Stomach (tissue), 8 donors: ENCODE measurements at regions not wholly inside any gene's neighbourhood (a gene's known extent, or its start where the extent isn't known, plus 50 kb on each side); places are given as distances from the start of the nearest gene placed in this dataset.

Experiments
- DNase-seq, 2 donors: peaks; one replicate each; pipeline versions ENCODE4 v3.0.0 to v3.0.0-alpha.2; 2013 to 2019
- H3K27ac ChIP-seq, 5 donors: fragments of 200-600 bp in 4 of 5; sonication (generic) in 4 of 5; one replicate each; pipeline ENCODE4 v1.5.1; 2013 to 2019; ENCODE audit warnings: mild to moderate bottlenecking in 1 of 5, moderate library complexity in 1 of 5
- H3K27me3 ChIP-seq, 3 donors: fragments of 200-600 bp; sonication (generic); one replicate each; pipeline ENCODE4 v1.5.1; 2017 to 2019; ENCODE audit warnings: mixed run types in 1 of 3
- H3K36me3 ChIP-seq, 4 donors: fragments of 200-600 bp; sonication (generic); 1 replicate in 3 of 4; 2 replicates in 1 of 4; pipeline ENCODE4 v1.5.1; 2016 to 2019
- H3K4me1 ChIP-seq, 4 donors: fragments of 200-600 bp; sonication (generic); one replicate each; pipeline ENCODE4 v1.5.1; 2016 to 2019
- H3K4me3 ChIP-seq, 4 donors: fragments of 200-600 bp; sonication (generic) in 3 of 4; one replicate each; pipeline ENCODE4 v1.5.1; 2016 to 2019; ENCODE audit warnings: mild to moderate bottlenecking in 1 of 4
- H3K9me3 ChIP-seq, 4 donors: fragments of 200-600 bp; sonication (generic); one replicate each; pipeline ENCODE4 v1.5.1; 2016 to 2019
- EP300 ChIP-seq: sonication (generic); formaldehyde crosslinking; IDR thresholded peaks from one replicate; pipeline ENCODE4 v1.6.1; 2017; ENCODE audit warnings: antibody characterized with exemption
- POLR2A ChIP-seq, 4 donors: fragments of 450-650 bp; IDR thresholded peaks; one replicate each; pipeline ENCODE4 v1.6.1; 2016; ENCODE audit warnings: antibody characterized with exemption in 4 of 4, control low read depth in 2 of 4, mild to moderate bottlenecking in 1 of 4, moderate library complexity in 1 of 4
- POLR2AphosphoS5 ChIP-seq, 3 donors: sonication (generic); formaldehyde crosslinking; IDR thresholded peaks; one replicate each; pipeline ENCODE4 v1.6.1; 2016; ENCODE audit warnings: antibody characterized with exemption in 3 of 3
- WGBS, 5 donors: extraction: QIAGEN DNeasy Blood & Tissue Kit in 3 of 5; methylation state at CpG; one replicate each; pipeline versions ENCODE4 v1.1.5 to v1.1.7; 2013 to 2018; 5-methylcytosine and 5-hydroxymethylcytosine counted together
- intact Hi-C: fragments of 100-400 bp; cut with DNase I; formaldehyde crosslinking; loops from one replicate; pipeline ENCODE4 v1.15.1; 2023; ENCODE audit warnings: low total_unique reads
- TF ChIP-seq, protein P1 (sequence below), 7 experiments: fragments of 450-650 bp in 4 of 7; fragments of 200-600 bp in 3 of 7; sonication (generic) in 3 of 7; IDR thresholded peaks; one replicate each; pipeline ENCODE4 v1.5.1; 2016 to 2019; ENCODE audit warnings: antibody characterized with exemption in 7 of 7, control low read depth in 2 of 7, mild to moderate bottlenecking in 1 of 7
- donor health status: healthy with polysubstance abuse.
- donor health status: Bipolar disorder and iron deficiency.
- donor health status: healthy.

DNA sequence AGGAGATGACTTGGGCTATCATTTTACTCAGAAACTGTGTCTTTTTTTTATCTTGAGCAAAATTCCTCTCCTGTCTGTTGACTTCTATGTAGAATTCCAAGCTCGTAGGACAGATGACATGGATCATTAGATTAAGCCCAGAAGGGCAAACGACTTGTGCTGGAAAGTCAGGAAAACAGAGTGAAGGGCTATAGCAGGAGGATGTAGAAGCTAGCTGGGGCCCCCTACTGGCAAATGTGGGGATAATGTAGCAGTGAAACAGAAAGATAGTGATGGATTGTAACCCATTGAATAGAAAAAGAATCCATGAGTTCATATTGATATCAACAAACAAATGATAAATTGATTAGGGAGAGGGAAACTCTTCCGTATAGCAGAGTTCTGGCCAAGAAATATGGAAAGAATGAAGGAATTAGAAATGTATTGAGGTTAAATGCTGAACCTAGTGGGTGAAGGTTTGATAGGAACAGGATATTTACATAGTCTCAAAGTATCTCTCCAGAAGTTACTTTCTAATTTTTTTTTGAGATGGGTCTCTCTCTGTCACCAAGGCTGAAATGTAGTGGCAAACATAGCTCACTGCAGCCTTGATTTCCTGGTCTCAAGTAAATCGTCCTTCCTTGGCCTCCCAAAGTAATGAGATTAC, 103.6 kb downstream of the LYZL1 start:
- H3K4me1 ChIP-seq, result peaks cover 0 to 8% (median 0%) of the 10 kb centered on the region in 4 donors
- no peak overlapping the region for H3K4me3 ChIP-seq
- no peaks in the 10 kb centered on the region for H3K9me3 ChIP-seq
- no peaks in the 10 kb centered on the region for H3K27me3 ChIP-seq
- 31 to 40% (median 34%) methylated on average over 4 of the region's 4 CpGs for WGBS, 5 donors
- H3K27ac ChIP-seq, result no peak overlapping the region
- TF ChIP-seq EP300 (no peak), POLR2A (IDR thresholded peaks at IDR 0.05) (no peak), POLR2AphosphoS5 (IDR thresholded peaks at IDR 0.05) (no peak)
- TF ChIP-seq, protein P1, sequence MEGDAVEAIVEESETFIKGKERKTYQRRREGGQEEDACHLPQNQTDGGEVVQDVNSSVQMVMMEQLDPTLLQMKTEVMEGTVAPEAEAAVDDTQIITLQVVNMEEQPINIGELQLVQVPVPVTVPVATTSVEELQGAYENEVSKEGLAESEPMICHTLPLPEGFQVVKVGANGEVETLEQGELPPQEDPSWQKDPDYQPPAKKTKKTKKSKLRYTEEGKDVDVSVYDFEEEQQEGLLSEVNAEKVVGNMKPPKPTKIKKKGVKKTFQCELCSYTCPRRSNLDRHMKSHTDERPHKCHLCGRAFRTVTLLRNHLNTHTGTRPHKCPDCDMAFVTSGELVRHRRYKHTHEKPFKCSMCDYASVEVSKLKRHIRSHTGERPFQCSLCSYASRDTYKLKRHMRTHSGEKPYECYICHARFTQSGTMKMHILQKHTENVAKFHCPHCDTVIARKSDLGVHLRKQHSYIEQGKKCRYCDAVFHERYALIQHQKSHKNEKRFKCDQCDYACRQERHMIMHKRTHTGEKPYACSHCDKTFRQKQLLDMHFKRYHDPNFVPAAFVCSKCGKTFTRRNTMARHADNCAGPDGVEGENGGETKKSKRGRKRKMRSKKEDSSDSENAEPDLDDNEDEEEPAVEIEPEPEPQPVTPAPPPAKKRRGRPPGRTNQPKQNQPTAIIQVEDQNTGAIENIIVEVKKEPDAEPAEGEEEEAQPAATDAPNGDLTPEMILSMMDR (IDR thresholded peaks at IDR 0.05), result peak in 5 of 7 experiments; percentile 35 to 62 (median 55)
- no peaks in the 10 kb centered on the region for H3K36me3 ChIP-seq
- peak; percentile 40 to 72 for DNase-seq
- intact Hi-C loops, result no loop called here

DNA sequence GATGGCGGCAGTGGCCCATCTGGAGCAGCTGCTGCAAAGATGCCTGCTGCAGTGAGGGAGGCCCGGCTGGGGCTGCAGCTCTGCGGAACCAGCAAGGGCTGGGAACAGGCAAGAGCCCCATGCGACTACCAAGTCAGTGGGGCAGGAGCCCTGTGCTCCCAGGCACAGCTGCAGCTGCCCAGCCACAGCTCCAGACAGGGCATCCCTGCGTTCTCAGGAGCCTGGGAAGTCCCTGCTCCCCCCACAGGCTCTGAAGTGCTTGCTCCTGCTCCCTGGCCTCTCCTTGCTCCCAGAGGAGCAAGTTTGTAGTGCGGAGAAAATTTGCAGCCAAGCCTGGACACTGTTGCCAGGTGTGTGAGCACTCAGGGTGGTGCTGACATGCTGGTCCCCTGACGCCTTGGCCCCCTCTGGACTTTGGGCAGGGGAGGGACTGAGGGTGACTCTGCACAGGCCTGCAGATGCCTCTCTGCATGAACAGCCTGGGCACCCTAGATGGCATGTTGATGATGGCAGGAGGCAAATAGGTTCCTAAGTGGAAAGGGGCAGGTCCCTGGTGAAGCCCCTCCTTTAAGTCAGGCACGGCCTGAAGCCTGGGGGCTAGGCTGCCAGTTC, 105.6 kb downstream of the LYZL1 start:
- no peaks in the 10 kb centered on the region for H3K36me3 ChIP-seq
- intact Hi-C loops, result no loop called here
- DNase-seq, result no peak
- no peak overlapping the region for H3K4me3 ChIP-seq
- no peak overlapping the region for H3K27ac ChIP-seq
- no peaks in the 10 kb centered on the region for H3K9me3 ChIP-seq
- no peak for TF ChIP-seq EP300
- no peak for TF ChIP-seq POLR2AphosphoS5 (IDR thresholded peaks at IDR 0.05)
- no peak for TF ChIP-seq POLR2A (IDR thresholded peaks at IDR 0.05)
- TF ChIP-seq, protein P1 (IDR thresholded peaks at IDR 0.05), result no peak
- H3K4me1 ChIP-seq, result peaks cover 0 to 8% (median 0%) of the 10 kb centered on the region in 4 donors
- H3K27me3 ChIP-seq, result no peaks in the 10 kb centered on the region
- WGBS, 5 donors, result 73 to 87% (median 84%) methylated on average over 6 to 8 of the region's 8 CpGs

DNA sequence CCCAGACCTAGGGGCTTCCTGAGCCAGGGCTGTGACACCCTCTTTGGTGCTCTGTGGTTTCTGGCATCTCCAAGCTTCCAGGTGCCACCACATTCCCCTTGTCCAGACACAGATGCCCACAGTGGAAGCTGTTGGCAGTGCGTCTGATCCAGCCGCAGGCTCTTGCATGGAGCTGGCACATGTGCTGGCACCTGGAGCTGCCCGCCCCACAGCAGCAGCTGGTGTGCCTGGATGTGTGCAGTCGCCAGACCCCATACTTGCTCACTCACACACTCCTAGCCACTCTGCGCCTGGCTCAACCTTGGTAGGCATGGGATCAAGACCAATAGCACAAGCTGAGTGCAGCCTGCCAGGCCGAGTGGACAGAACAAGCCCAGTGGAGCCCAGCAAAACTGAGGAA, 106.5 kb downstream of the LYZL1 start:
- H3K36me3 ChIP-seq, result no peaks in the 10 kb centered on the region
- 80 to 94% (median 90%) methylated on average over 2 to 6 of the region's 6 CpGs for WGBS, 5 donors
- peaks cover 0 to 8% (median 0%) of the 10 kb centered on the region in 4 donors for H3K4me1 ChIP-seq
- H3K9me3 ChIP-seq, result no peaks in the 10 kb centered on the region
- H3K4me3 ChIP-seq, result no peak overlapping the region
- intact Hi-C loops, result no loop called here
- H3K27ac ChIP-seq, result no peak overlapping the region
- no peak for DNase-seq
- TF ChIP-seq, protein P1 (IDR thresholded peaks at IDR 0.05), result no peak
- TF ChIP-seq EP300, result no peak
- TF ChIP-seq POLR2AphosphoS5 (IDR thresholded peaks at IDR 0.05), result no peak
- no peak for TF ChIP-seq POLR2A (IDR thresholded peaks at IDR 0.05)
- no peaks in the 10 kb centered on the region for H3K27me3 ChIP-seq

DNA sequence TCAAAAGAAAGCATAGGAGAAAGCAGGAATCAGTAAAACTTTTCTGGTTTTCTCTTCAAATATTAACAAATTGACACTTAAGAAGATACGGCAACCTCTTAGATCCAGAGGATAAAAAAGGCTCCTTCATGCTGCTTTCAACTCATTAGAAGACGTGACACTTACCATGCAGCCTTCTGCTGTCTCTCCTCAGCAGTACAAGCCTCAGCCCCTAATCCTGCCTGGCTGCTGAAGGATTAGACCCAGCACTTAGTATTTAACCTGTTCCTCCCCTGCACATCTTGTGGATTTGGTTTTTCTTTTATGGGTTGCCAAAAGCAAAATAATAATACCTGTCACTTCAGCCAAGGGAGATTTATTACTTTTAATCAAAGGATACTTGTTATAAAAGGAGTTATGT, 108.4 kb downstream of the LYZL1 start:
- H3K4me1 ChIP-seq, result peaks cover 0 to 8% (median 0%) of the 10 kb centered on the region in 4 donors
- no peaks in the 10 kb centered on the region for H3K9me3 ChIP-seq
- H3K36me3 ChIP-seq, result no peaks in the 10 kb centered on the region
- peak in 1 of 2 donors; percentile 20 for DNase-seq
- no peak for TF ChIP-seq POLR2A (IDR thresholded peaks at IDR 0.05)
- TF ChIP-seq EP300, result no peak
- TF ChIP-seq, protein P1 (IDR thresholded peaks at IDR 0.05), result no peak
- no peak for TF ChIP-seq POLR2AphosphoS5 (IDR thresholded peaks at IDR 0.05)
- WGBS, 5 donors, result 41 to 73% (median 65%) methylated on average over 2 of the region's 2 CpGs
- no peaks in the 10 kb centered on the region for H3K27me3 ChIP-seq
- no peak overlapping the region for H3K27ac ChIP-seq
- intact Hi-C loops, result no loop called here
- no peak overlapping the region for H3K4me3 ChIP-seq
